HEK293 (cell line): ENCODE measurements at regions not wholly inside any gene's neighbourhood (a gene's known extent, or its start where the extent isn't known, plus 50 kb on each side); places are given as distances from the start of the nearest gene placed in this dataset.

Experiments used
- CTCF ChIP-seq: fragments of 450-650 bp; formaldehyde crosslinking; IDR thresholded peaks from 2 replicates; pipeline ENCODE4 v1.5.1; 2016; ENCODE audit warnings: missing biosample characterization, missing genetic modification characterization
- KLF10 ChIP-seq: fragments of 450-650 bp; IDR thresholded peaks from 2 replicates; pipeline ENCODE4 v1.5.1; 2018; ENCODE audit warnings: missing biosample characterization, mild to moderate bottlenecking, missing genetic modification characterization
- PATZ1 ChIP-seq: fragments of 450-650 bp; formaldehyde crosslinking; IDR thresholded peaks from 2 replicates; pipeline ENCODE4 v1.5.1; 2016; ENCODE audit warnings: missing biosample characterization, missing genetic modification characterization
- PBX3 ChIP-seq: sonication (generic); formaldehyde crosslinking; IDR thresholded peaks from 2 replicates; pipeline ENCODE4 v1.8.1; 2022; ENCODE audit warnings: mild to moderate bottlenecking, moderate library complexity, missing genetic modification reagents
- REPIN1 ChIP-seq: fragments of 450-650 bp; formaldehyde crosslinking; IDR thresholded peaks from 2 replicates; pipeline ENCODE4 v1.5.1; 2017; ENCODE audit warnings: missing biosample characterization, missing genetic modification characterization, low read depth
- REST ChIP-seq: fragments of 450-650 bp; formaldehyde crosslinking; IDR thresholded peaks from 2 replicates; pipeline ENCODE4 v1.5.1; 2016; ENCODE audit warnings: missing biosample characterization, missing genetic modification characterization
- TSHZ1 ChIP-seq: fragments of 450-650 bp; formaldehyde crosslinking; IDR thresholded peaks from 2 replicates; pipeline ENCODE4 v1.5.1; 2016; ENCODE audit warnings: missing biosample characterization, missing genetic modification characterization, borderline replicate concordance
- ZNF18 ChIP-seq: fragments of 450-650 bp; formaldehyde crosslinking; IDR thresholded peaks from 2 replicates; pipeline ENCODE4 v1.5.1; 2016; ENCODE audit warnings: missing biosample characterization, missing genetic modification characterization
- ZNF362 ChIP-seq: fragments of 450-650 bp; formaldehyde crosslinking; IDR thresholded peaks from 2 replicates; pipeline ENCODE4 v1.5.1; 2016; ENCODE audit warnings: missing biosample characterization, missing genetic modification characterization

GRCh38 chr4:180341926-180342325, 1901.3 kb upstream of the TENM3 start:
- no peak for TF ChIP-seq REPIN1 (tag by site-specific recombination)
- TF ChIP-seq CTCF (tag by site-specific recombination), result no peak
- no peak for TF ChIP-seq PBX3
- TF ChIP-seq KLF10, result no peak
- no peak for TF ChIP-seq TSHZ1
- no peak for TF ChIP-seq REST (tag by site-specific recombination)
- TF ChIP-seq ZNF18 (tag by site-specific recombination), result no peak
- TF ChIP-seq ZNF362 (tag by site-specific recombination), result no peak
- no peak for TF ChIP-seq PATZ1 (tag by site-specific recombination)
